Mesodermal cell (in vitro differentiated cells): ENCODE measurements at regions not wholly inside any gene's neighbourhood (a gene's known extent, or its start where the extent isn't known, plus 50 kb on each side); places are given as distances from the start of the nearest gene placed in this dataset.

ENCODE experiments used
- H3K27ac ChIP-seq: 2 replicates; pipeline ENCODE4 v1.7.0; 2013; ENCODE audit warnings: mild to moderate bottlenecking, low read depth, low read length, moderate library complexity; ENCODE audit not compliant: severe bottlenecking
- H3K36me3 ChIP-seq: 2 replicates; pipeline ENCODE4 v1.7.1; 2013; ENCODE audit warnings: mild to moderate bottlenecking, low read length, moderate library complexity; ENCODE audit not compliant: control insufficient read depth, insufficient read depth
- H3K4me1 ChIP-seq: one replicate; pipeline ENCODE4 v1.7.1; 2013; ENCODE audit warnings: mild to moderate bottlenecking, low read length; ENCODE audit not compliant: insufficient read depth, control insufficient read depth, poor library complexity, severe bottlenecking
- H3K4me3 ChIP-seq: 2 replicates; pipeline ENCODE4 v1.7.0; 2013; ENCODE audit warnings: low read length, control low read depth, mild to moderate bottlenecking; ENCODE audit not compliant: insufficient read depth, poor library complexity, severe bottlenecking; ENCODE audit errors: extremely low read depth
- H3K9me3 ChIP-seq: 2 replicates; pipeline ENCODE4 v1.7.1; 2013; ENCODE audit warnings: mild to moderate bottlenecking, low read length, moderate library complexity; ENCODE audit not compliant: control insufficient read depth
- WGBS, 2 experiments: methylation state at CpG; one replicate each; pipeline ENCODE4 v1.1.5; 2013; ENCODE audit warnings: missing lambda C conversion rate in 2 of 2; ENCODE audit not compliant: insufficient coverage in 2 of 2; 5-methylcytosine and 5-hydroxymethylcytosine counted together

- H3K4me3 ChIP-seq = no peak overlapping the region
- no peaks in the 10 kb centered on the region for H3K4me1 ChIP-seq
- WGBS, 2 experiments = no CpG with 5 or more reads among the region's 3 CpGs
- no peaks in the 10 kb centered on the region for H3K36me3 ChIP-seq
- H3K27ac ChIP-seq = no peak overlapping the region
- H3K9me3 ChIP-seq = no peaks in the 10 kb centered on the region
Observed at GRCh38 chrX:137287191-137287590, 253.4 kb upstream of the GPR101 start.

GRCh38 chrX:137286423-137286822, 252.6 kb upstream of the GPR101 start:
- H3K4me1 ChIP-seq = no peaks in the 10 kb centered on the region
- no peaks in the 10 kb centered on the region for H3K36me3 ChIP-seq
- H3K27ac ChIP-seq = no peak overlapping the region
- WGBS, 2 experiments = 86% methylated on average over 1 of the region's 2 CpGs; no CpG with 5 or more reads in 1 of the 2 experiments
- no peaks in the 10 kb centered on the region for H3K9me3 ChIP-seq
- no peak overlapping the region for H3K4me3 ChIP-seq

GRCh38 chrX:137278825-137279224, 245.0 kb upstream of the GPR101 start:
- WGBS, 2 experiments = 80 to 100% methylated on average over 1 of the region's 4 CpGs
- Histone ChIP-seq H3K4me1 (no peaks in the 10 kb centered on the region), H3K36me3 (no peaks in the 10 kb centered on the region), H3K27ac (no peak overlapping the region), H3K4me3 (no peak overlapping the region), H3K9me3 (no peaks in the 10 kb centered on the region)

GRCh38 chrX:137263374-137263773, 229.6 kb upstream of the GPR101 start:
- Histone ChIP-seq H3K27ac (no peak overlapping the region), H3K36me3 (no peaks in the 10 kb centered on the region), H3K9me3 (no peaks in the 10 kb centered on the region), H3K4me3 (no peak overlapping the region), H3K4me1 (no peaks in the 10 kb centered on the region)
- no CpG with 5 or more reads among the region's 3 CpGs for WGBS, 2 experiments

DNA sequence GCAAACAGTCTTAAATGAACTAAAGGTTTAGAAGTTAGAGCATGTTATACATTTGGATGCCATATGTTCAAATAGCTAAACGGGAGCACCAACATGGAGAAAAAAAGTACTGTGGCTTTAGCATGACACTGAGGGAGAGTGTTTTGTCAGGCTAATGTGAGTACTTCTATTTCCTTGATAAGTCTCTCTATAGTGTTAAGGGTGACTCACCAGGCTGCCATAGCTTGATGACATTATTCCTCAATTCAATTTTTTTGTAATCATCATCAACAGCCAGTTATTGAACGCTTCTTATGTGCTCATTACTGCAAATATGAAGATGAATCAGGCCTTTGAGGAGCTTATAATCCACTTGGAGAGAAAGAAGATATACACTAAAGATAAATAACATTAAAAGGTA, 211.4 kb upstream of the GPR101 start:
- H3K4me1 ChIP-seq = no peaks in the 10 kb centered on the region
- 100% methylated on average over 1 of the region's 2 CpGs; no CpG with 5 or more reads in 1 of the 2 experiments for WGBS, 2 experiments
- no peak overlapping the region for H3K4me3 ChIP-seq
- no peaks in the 10 kb centered on the region for H3K9me3 ChIP-seq
- H3K36me3 ChIP-seq = no peaks in the 10 kb centered on the region
- H3K27ac ChIP-seq = no peak overlapping the region

GRCh38 chrX:137236837-137237236, 203.0 kb upstream of the GPR101 start:
- Histone ChIP-seq H3K4me1 (no peaks in the 10 kb centered on the region), H3K4me3 (no peak overlapping the region), H3K27ac (no peak overlapping the region), H3K36me3 (no peaks in the 10 kb centered on the region), H3K9me3 (no peaks in the 10 kb centered on the region)
- 80 to 85% methylated on average over 2 of the region's 4 CpGs for WGBS, 2 experiments

GRCh38 chrX:137234651-137235402, 201.0 kb upstream of the GPR101 start:
- Histone ChIP-seq H3K27ac (no peak overlapping the region), H3K4me1 (no peaks in the 10 kb centered on the region), H3K9me3 (no peaks in the 10 kb centered on the region), H3K36me3 (no peaks in the 10 kb centered on the region), H3K4me3 (no peak overlapping the region)
- 58% methylated on average over 3 of the region's 6 CpGs; no CpG with 5 or more reads in 1 of the 2 experiments for WGBS, 2 experiments

DNA sequence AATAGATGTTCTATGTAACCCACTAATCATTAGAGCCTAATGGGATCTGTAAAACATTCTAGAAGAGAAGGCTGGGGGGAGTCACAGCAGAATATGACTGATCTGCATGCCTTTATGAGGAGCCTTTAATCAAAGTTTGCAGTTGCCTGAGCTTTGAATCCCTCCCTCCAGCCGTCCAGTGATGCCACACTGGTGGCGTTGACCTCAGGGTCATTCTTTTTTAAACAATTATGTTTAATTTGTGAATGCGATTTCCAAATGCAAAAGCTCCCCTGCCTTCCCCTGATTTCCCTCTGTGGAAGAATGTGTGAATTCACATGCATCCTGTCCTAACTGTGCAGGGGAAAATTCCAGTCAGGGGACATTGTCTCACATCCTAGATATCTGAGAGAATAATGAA, 199.7 kb upstream of the GPR101 start:
- no peaks in the 10 kb centered on the region for H3K4me1 ChIP-seq
- H3K27ac ChIP-seq = no peak overlapping the region
- H3K4me3 ChIP-seq = no peak overlapping the region
- no peaks in the 10 kb centered on the region for H3K36me3 ChIP-seq
- WGBS, 2 experiments = no CpG with 5 or more reads among the region's 3 CpGs
- H3K9me3 ChIP-seq = no peaks in the 10 kb centered on the region

DNA sequence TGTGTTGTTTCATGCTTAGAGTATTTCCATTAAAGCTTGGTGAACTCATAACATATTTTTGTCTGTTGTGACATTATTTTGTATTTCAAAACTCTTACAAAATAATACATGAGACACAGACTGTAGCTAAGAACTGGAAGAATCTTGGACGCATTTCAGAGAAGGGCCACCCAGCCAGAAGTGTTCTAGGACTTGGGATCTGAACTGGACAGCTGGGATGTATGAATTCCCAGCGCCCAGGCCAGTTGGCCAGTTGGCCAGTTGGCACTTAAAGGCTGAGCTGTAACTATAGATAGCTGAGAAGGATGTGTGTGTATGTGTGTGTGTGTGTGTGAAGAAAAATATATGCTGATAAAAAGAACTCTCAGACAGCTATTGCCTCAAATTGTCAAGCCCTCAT, 193.4 kb upstream of the GPR101 start:
- H3K9me3 ChIP-seq = no peaks in the 10 kb centered on the region
- 80% methylated on average over 1 of the region's 2 CpGs; no CpG with 5 or more reads in 1 of the 2 experiments for WGBS, 2 experiments
- H3K4me1 ChIP-seq = no peaks in the 10 kb centered on the region
- H3K36me3 ChIP-seq = no peaks in the 10 kb centered on the region
- no peak overlapping the region for H3K27ac ChIP-seq
- no peak overlapping the region for H3K4me3 ChIP-seq

DNA sequence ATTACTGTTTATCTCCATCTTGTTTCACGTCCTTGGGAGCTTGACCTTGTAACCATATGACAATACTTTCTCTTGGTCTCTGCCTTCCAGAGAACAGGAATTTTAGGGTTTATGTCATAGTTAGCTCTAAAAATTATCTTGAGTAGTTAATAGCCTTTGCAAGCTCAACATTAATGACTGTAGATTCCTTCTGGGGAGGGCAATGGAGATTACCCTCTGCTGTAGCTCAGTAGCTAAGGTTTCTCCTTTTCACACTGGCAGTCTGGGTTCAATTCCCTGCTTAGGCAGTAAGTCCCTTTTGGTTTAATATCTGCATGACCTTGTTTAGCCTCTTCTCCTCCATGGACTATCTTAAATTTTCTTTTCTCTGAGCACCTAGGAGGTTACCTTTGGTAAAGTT, 181.7 kb upstream of the GPR101 start:
- Histone ChIP-seq H3K36me3 (no peaks in the 10 kb centered on the region), H3K9me3 (no peaks in the 10 kb centered on the region), H3K4me3 (no peak overlapping the region), H3K4me1 (no peaks in the 10 kb centered on the region), H3K27ac (no peak overlapping the region)
- WGBS, 2 experiments = no CpG with 5 or more reads among the region's 1 CpG

DNA sequence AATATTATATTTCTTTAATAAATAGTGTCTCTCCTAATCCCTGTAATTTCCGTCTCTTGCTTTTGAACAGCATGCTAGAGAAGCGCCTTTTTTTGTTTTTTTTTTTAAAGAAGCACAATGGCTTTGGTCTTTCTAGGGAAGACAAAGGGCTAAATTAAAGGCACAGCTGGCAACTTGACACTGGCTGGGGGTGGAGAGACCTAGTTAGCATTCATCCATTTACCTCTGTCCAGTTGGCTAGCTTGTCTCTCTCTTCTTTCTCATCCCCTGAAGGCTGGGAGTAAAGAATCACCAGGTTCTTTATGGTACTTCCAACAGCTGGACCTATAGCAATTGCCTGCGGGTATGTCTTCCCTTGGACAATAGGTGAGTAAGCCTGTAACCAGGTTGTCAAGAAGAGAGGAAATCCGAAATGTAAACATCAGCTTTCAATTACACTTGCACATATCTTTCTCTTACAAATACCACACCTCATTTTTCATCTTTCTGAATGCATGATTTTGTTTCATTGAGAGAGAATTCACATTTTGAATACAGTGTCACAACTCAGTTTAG, 178.4 kb upstream of the GPR101 start:
- H3K4me3 ChIP-seq = no peak overlapping the region
- H3K4me1 ChIP-seq = no peaks in the 10 kb centered on the region
- no peaks in the 10 kb centered on the region for H3K9me3 ChIP-seq
- H3K27ac ChIP-seq = no peak overlapping the region
- no CpG with 5 or more reads among the region's 4 CpGs for WGBS, 2 experiments
- H3K36me3 ChIP-seq = no peaks in the 10 kb centered on the region
